RWPE2 (cell line): ENCODE measurements at regions not wholly inside any gene's neighbourhood (a gene's known extent, or its start where the extent isn't known, plus 50 kb on each side); places are given as distances from the start of the nearest gene placed in this dataset.
A peak's percentile ranks its signal among the peaks of the same experiment; 100 is the strongest.

Source experiments
- ATAC-seq: fragments of 200-7000 bp; cut with Tn5 transposase; 3 replicates; pipeline ENCODE4 v1.9.1; 2021; ENCODE audit warnings: low read depth
- DNase-seq: peaks from one replicate; pipeline ENCODE4 v3.0.0-alpha.2; 2020; ENCODE audit warnings: low spot score
- H3K27ac ChIP-seq: fragments of 450-650 bp; 2 replicates; pipeline ENCODE4 v1.5.1; 2017; ENCODE audit warnings: mild to moderate bottlenecking; ENCODE audit not compliant: poor library complexity, severe bottlenecking
- H3K27me3 ChIP-seq: fragments of 250-450 bp; sonication (Bioruptor Pico); 2 replicates; pipeline ENCODE4 v1.5.1; 2021; ENCODE audit warnings: mild to moderate bottlenecking, moderate library complexity; ENCODE audit not compliant: insufficient read depth, poor library complexity, severe bottlenecking
- H3K36me3 ChIP-seq: fragments of 250-450 bp; sonication (Bioruptor Pico); 2 replicates; pipeline ENCODE4 v1.5.1; 2020; ENCODE audit warnings: low read depth, mild to moderate bottlenecking, moderate library complexity
- H3K4me1 ChIP-seq: fragments of 250-450 bp; sonication (Bioruptor Pico); 2 replicates; pipeline ENCODE4 v1.5.1; 2021; ENCODE audit warnings: mild to moderate bottlenecking, moderate library complexity; ENCODE audit not compliant: insufficient read depth, poor library complexity, severe bottlenecking
- H3K4me3 ChIP-seq: fragments of 250-450 bp; sonication (Bioruptor Pico); 2 replicates; pipeline ENCODE4 v1.5.1; 2021; ENCODE audit warnings: mild to moderate bottlenecking, moderate library complexity; ENCODE audit not compliant: severe bottlenecking
- H3K9me3 ChIP-seq: fragments of 250-450 bp; sonication (Bioruptor Pico); 2 replicates; pipeline ENCODE4 v1.5.1; 2021; ENCODE audit warnings: mild to moderate bottlenecking, moderate library complexity; ENCODE audit not compliant: severe bottlenecking
- CTCF ChIP-seq: fragments of 450-650 bp; IDR thresholded peaks from one replicate; pipeline ENCODE4 v1.5.1; 2017; ENCODE audit warnings: mild to moderate bottlenecking, moderate library complexity; ENCODE audit not compliant: poor library complexity, severe bottlenecking

DNA sequence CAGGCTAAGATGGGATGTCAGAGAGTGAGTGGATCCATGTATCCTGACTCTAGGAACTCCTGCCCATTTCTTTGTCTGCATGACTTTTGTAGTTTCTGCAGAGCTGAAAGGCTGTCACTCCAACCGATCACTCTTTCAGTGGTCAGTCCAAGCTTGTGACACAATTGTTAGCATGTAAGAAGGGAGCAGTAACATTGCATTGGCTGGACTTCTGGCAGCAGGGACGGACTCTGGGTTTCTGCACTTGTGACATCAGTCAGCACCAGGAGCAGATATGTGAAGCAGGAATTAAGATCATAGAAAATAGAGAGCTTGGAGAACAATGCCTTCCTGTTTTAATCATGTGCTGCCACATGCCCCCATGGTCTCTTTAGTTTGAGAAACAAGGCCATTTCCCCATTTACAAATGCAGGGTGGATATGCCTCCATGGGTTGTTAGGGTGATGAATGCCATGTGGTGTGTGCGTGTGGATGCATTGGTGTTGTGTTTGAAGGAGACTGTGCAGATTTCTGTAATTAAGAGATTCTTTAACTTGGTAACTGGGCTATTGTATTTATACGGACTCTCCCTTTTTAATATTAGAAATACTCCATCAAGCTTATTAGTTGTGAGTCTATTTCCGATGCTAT, 214.3 kb upstream of the EPHA4 start:
- no peaks in the 10 kb centered on the region for H3K27me3 ChIP-seq
- TF ChIP-seq CTCF: no peak
- DNase-seq (no peak), ATAC-seq (no peak)
- H3K4me1 ChIP-seq: no peaks in the 10 kb centered on the region
- H3K27ac ChIP-seq: no peak overlapping the region
- no peaks in the 10 kb centered on the region for H3K36me3 ChIP-seq
- no peaks in the 10 kb centered on the region for H3K9me3 ChIP-seq
- no peak overlapping the region for H3K4me3 ChIP-seq

DNA sequence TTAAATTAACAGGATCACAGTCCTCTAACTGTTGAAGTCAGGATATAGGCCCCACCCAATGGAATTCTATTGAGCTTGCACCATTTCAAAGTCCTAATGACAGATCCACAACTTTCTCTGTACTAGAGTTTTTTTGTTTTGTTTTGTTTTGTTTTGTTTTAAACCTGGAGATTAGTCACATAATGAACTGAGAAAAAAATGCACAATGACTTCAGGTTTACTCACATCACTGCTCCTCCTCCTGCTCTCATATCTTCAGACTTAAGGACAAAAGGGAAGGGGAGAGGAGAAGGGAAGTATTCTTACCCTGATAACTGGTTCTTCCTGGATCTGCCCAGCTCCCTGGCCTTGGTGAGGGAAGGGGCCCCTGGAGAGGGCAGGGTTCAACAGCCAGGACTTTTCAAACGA, 208.2 kb upstream of the EPHA4 start:
- no peak for DNase-seq
- no peaks in the 10 kb centered on the region for H3K9me3 ChIP-seq
- no peak for TF ChIP-seq CTCF
- no peaks in the 10 kb centered on the region for H3K27me3 ChIP-seq
- no peaks in the 10 kb centered on the region for H3K36me3 ChIP-seq
- no peaks in the 10 kb centered on the region for H3K4me1 ChIP-seq
- no peak overlapping the region for H3K27ac ChIP-seq
- ATAC-seq: peak; percentile 68
- no peak overlapping the region for H3K4me3 ChIP-seq

- H3K36me3 ChIP-seq: no peaks in the 10 kb centered on the region
- H3K27me3 ChIP-seq: no peaks in the 10 kb centered on the region
- no peak overlapping the region for H3K4me3 ChIP-seq
- DNase-seq (no peak), ATAC-seq (no peak)
- H3K4me1 ChIP-seq: no peaks in the 10 kb centered on the region
- no peak overlapping the region for H3K27ac ChIP-seq
- H3K9me3 ChIP-seq: no peaks in the 10 kb centered on the region
- no peak for TF ChIP-seq CTCF
These were observed 207.5 kb upstream of the EPHA4 start for GRCh38 chr2:221779614-221780067.

GRCh38 chr2:221778025-221778424, 205.9 kb upstream of the EPHA4 start:
- no peak overlapping the region for H3K27ac ChIP-seq
- no peak overlapping the region for H3K4me3 ChIP-seq
- no peak for TF ChIP-seq CTCF
- H3K27me3 ChIP-seq: no peaks in the 10 kb centered on the region
- H3K4me1 ChIP-seq: no peaks in the 10 kb centered on the region
- ATAC-seq (no peak), DNase-seq (no peak)
- H3K9me3 ChIP-seq: no peaks in the 10 kb centered on the region
- H3K36me3 ChIP-seq: no peaks in the 10 kb centered on the region

DNA sequence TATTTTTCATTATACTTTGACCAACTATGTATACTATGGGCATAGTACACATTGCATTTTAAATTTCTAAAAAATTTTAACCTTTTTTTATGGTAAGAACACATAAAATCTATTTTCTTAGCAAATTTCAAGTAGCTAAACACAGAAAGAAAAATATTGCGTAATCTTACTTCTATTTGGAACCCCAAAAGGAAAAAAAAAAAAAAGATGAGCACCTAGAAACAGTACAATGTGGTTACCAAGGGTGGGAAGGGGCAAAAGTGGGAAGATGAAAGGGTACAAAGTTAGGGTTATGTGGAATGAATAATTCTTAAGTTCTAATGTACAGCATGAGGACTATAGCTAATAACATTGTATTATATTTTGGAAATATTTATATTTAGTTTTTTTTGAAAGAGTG, 205.0 kb upstream of the EPHA4 start:
- H3K9me3 ChIP-seq: no peaks in the 10 kb centered on the region
- H3K36me3 ChIP-seq: no peaks in the 10 kb centered on the region

More for the DNA sequence above, 205.0 kb upstream of the EPHA4 start:
- TF ChIP-seq CTCF: no peak
- no peaks in the 10 kb centered on the region for H3K27me3 ChIP-seq
- DNase-seq (no peak), ATAC-seq (no peak)
- no peaks in the 10 kb centered on the region for H3K4me1 ChIP-seq
- H3K4me3 ChIP-seq: no peak overlapping the region
- H3K27ac ChIP-seq: no peak overlapping the region
